UCSD-AML1 (cell line): ENCODE measurements at regions not wholly inside any gene's neighbourhood (a gene's known extent, or its start where the extent isn't known, plus 50 kb on each side); places are given as distances from the start of the nearest gene placed in this dataset.

Experiments
- DNase-seq: peaks from one replicate; lab custom pipeline; 2025; ENCODE audit not compliant: unreplicated experiment; lab: John Stamatoyannopoulos, UW

GRCh38 chr1:182198006-182198605 is 136.6 kb upstream of the ZNF648 start:
- DNase-seq = no peak

- no peak for DNase-seq
Observed at GRCh38 chr1:182196897-182197870, 135.7 kb upstream of the ZNF648 start.

GRCh38 chr1:182195733-182196132 is 134.2 kb upstream of the ZNF648 start:
- no peak for DNase-seq

DNA sequence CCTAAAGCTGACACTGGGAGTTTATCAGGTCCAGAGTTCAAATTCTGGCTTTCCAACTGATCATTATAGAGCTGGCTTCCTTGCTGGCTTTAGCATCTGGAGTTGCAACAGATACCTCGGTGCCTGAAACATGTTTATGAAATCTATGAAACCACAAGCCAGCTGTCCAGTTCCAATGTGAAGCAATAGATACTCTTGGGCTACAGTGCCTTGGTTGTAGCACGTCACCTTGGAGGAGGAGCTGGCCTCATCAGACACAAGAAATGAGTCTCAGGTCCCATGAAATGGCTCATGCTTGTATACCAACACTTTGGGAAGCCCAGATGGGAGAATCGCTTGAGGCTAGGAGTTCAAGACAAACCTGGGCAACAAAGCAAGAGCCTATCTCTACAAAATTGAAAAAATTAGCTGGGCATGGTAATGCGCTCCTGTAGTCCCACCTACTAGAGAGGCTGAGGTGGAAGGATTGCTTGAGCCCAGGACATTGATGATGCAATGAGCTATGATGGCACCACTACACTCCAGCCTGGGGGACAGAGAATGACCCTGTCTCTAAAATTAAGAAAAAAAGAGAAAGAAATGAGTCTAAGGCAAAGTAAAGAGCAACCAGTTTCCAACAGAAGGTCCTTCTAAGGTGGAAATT is 132.5 kb upstream of the ZNF648 start:
- DNase-seq = no peak

- no peak for DNase-seq
Observed at GRCh38 chr1:182192966-182193365, 131.5 kb upstream of the ZNF648 start.

DNA sequence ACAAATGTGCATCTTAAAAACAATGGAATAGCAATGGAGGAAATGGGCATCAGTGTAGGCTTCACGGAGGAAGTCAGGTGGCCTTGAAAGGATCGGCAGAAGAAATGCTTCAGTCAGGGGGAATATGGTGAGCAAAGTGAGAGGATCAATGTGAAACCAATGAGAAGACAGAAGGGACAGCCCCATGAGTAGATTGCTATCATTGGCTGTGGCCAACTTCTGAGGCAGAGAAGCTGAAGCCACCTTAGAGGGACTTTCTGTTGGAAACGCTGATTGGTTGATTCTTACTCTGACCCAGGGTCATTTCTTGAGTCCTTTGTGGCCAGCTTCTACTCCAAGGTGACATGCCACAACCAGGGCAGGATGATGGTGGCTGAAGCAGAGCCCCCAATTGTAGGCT is 130.7 kb upstream of the ZNF648 start:
- DNase-seq = no peak

DNA sequence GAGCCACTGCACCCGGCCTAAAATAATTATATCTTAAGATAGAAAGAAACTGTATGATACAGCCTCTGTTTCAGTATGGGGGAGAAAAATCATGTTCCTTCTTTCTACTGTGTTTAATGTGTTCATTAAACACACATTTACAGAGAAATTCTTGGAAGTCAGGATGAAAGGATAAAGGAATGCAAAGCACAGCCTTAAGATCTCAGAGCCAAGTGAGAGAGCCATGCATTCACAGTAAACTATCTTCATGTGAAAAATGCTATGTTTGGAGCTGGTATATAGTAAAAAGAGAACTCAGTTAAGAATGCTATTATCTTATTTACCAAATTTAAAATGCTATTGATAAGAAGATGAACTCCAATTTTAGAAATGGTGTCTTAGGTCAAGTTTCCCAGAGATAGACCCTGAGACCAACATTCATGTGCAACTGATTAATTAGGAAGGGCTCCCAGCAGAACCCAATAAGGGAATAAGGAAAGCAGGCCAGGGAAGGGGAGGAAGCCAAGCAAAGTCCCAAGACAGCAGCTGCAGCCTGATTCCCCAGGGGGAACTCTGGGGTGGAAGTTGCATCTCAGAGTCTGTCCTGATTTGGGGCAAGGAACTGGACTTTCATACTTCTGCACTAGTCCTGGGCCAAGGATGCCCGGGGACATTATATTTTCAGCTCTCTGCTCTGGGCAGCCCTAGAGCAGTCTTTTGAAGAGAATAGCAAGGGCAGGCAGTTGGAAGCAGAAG is 130.0 kb upstream of the ZNF648 start:
- no peak for DNase-seq

- DNase-seq = no peak
Observed at GRCh38 chr1:182189535-182190066, 128.1 kb upstream of the ZNF648 start.

GRCh38 chr1:182186757-182187146 is 125.2 kb upstream of the ZNF648 start:
- no peak for DNase-seq

DNA sequence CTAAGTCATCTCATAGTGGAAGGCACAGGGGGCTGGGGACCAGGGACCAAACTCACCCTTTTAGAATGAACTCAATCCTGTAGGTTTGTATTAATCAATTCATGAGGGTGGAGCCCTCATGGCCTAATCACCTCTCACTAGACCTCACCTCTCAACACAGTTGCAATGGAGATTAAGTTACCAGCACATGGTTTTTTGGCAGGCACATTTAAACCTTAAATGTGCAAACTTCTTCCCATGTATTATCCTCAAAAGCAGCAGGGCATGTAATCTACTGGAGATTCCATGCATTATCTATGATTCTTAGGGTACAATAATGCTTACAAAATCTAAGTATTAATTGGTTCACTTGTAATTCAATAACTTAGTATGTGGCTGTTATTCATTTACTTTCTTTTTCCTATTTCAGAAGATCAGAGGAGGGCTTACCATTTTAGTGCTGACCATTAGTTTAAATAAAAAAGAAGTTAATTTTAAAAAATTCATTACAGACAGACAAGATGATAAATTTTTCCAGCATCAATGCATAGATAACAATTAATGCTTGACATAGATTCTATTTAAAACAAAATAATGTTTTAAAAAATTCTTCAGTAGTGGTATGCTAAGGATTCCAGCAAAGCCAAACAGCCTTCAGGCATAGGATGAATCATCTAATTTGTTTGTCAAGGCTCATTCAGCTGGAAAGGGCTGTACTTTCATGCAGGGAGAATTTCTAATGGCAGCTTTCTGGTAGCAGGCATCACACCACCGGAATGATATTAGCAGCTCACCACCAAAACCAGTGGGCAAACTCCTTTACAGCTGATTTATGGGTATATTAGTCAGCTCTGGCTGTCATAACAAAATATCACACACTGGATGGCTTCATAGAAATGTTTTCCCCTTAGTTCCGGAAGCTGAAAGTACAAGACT is 124.6 kb upstream of the ZNF648 start:
- no peak for DNase-seq

DNA sequence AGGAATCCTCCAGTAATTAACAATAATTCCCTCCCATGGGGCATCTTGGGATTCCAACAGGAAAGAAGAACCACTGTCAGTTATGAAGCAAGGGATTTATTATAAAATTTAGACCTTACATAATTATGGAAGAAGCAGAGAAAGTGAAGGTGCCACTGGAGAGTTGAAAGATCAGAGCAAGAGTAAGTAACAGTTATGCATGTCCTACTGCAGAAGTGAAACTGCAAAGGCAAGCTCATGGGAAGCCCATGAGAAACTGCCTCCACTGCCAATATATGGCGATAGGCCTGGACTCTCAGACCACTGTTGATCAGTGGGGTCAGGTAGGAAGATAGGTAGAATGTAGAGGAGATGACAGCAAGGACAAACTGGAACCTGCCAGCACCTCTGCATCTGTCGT is 123.6 kb upstream of the ZNF648 start:
- no peak for DNase-seq

- no peak for DNase-seq
Observed at GRCh38 chr1:182183606-182184005, 122.1 kb upstream of the ZNF648 start.

DNA sequence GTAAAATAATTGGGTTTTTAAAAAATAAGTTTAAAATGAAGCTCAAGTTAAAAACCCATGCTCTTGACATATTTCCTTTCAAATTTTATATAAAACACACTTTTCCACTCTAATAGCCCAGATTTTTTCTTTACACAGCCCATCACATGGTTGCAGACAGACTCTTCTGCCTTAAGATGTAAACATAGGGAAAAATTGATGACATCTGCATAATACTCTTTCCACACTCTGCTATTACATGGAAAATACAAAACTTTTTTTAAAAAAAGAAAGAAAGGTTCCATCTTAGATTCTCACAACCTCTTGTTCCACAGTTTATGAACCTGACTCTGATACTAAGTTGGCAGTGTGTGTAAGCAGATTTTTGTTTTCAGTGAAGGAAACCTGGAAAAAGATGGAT is 120.8 kb upstream of the ZNF648 start:
- no peak for DNase-seq

- DNase-seq = no peak
Observed at GRCh38 chr1:182181167-182181572, 119.7 kb upstream of the ZNF648 start.

GRCh38 chr1:182175361-182175931 is 113.9 kb upstream of the ZNF648 start:
- no peak for DNase-seq

- DNase-seq = no peak
Observed at GRCh38 chr1:182174513-182174855, 113.0 kb upstream of the ZNF648 start.

DNA sequence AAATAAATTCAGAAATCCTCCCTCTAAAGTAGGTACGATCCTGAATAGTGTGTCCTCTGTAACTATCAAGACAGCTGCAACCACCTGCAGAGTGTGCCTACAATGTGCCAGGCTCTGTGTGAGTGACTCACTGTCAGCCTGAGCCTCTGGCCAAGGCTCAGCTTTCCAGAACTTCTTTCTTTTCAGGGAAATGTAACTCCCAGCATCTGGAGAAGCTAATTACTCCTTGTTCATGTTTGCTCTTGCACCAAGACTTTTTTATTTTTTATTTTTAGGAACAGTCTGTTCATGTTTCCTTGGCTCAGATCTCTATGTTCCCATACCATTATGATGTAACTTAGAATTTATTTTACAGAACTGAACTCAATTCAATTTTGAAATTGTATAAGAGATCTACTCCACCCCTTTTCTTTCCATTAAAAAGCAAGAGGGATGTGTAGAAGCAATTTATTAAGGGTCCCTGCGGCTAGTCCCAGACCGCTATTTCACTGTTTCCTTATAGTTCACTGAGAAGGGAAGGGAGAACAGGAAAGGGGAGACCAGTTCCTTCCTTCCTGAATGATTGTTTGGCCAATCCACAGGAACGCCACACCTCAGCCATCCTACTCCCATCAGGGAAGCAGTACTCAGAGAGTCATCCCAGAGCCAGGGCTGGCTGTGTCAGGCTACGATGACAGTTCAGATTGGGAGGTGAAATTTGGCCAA is 112.4 kb upstream of the ZNF648 start:
- DNase-seq = no peak

DNA sequence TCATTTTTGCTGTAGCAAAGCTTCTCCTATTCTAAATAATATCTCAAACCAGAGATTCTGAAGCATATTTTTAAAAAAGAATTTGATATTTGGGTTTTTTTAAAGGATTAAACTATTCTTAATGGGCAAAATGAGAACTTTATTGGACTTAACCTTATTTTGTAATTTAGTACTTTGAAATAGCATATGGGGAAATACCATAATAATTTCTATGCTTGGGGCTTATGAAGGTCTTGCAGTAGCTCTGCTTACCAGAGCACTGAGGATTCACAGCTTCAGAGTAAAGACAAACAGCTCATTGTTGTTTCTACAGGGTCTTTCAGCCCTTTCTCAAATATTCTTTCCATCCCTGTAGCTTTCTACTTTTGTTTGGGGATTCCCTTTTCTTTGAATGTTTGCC is 111.2 kb upstream of the ZNF648 start:
- DNase-seq = no peak

DNA sequence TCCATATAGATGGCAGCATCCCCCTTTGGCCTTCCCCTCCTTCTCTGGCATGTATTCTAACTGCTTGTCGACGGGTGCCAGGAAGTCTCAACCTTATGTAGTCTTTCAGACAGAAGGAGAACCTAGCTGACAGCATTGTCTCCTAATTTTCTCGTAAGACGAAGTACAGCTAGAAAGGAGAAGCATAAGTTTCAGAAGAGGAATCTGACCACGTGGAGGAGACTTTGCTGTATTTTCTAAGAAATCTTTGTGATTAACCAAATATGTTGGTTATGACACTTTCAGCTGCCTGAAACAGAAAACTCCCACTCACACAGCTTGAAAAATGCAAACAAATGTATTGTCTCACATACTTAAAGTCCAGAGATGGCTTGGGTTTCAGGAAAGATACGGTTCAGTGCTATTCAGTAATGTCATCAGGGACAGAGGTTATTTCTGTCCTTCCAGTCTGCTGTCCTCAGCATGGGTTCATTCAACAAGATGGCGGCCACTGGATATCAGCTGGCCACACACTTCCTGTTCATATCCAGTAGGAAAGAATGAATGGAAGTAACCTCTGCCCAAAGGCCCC is 109.5 kb upstream of the ZNF648 start:
- peak; percentile 15 for DNase-seq
